SK-N-SH treated with all-trans-retinoic acid at 6 μM for 48 hours (cell line): ENCODE measurements at regions not wholly inside any gene's neighbourhood (a gene's known extent, or its start where the extent isn't known, plus 50 kb on each side); places are given as distances from the start of the nearest gene placed in this dataset.

Experiments used
- ATAC-seq: fragments of 200-7000 bp; cut with Tn5 transposase; 3 replicates; pipeline ENCODE4 v1.9.1; 2020; ENCODE audit warnings: mild to moderate bottlenecking, moderate library complexity
- ARNTL ChIP-seq: fragments of 450-650 bp; formaldehyde crosslinking; IDR thresholded peaks from 2 replicates; pipeline ENCODE4 v1.5.0; 2020; ENCODE audit warnings: low read depth, mild to moderate bottlenecking, moderate library complexity, borderline replicate concordance
- BACH2 ChIP-seq: fragments of 250-450 bp; sonication (Bioruptor Pico); IDR thresholded peaks from 2 replicates; pipeline ENCODE4 v1.9.0; 2021; ENCODE audit warnings: mild to moderate bottlenecking, borderline replicate concordance
- CREB5 ChIP-seq: fragments of 250-450 bp; sonication (Bioruptor Pico); IDR thresholded peaks from 2 replicates; pipeline ENCODE4 v1.5.1; 2020; ENCODE audit warnings: low read depth, mild to moderate bottlenecking, moderate library complexity
- CSDC2 ChIP-seq: fragments of 250-450 bp; sonication (Bioruptor Pico); IDR thresholded peaks from 2 replicates; pipeline ENCODE4 v1.5.0; 2020; ENCODE audit warnings: mild to moderate bottlenecking, moderate library complexity
- CSRNP3 ChIP-seq: fragments of 250-450 bp; sonication (Bioruptor Pico); IDR thresholded peaks from 2 replicates; pipeline ENCODE4 v1.5.1; 2021; ENCODE audit warnings: mild to moderate bottlenecking, moderate library complexity
- ESRRG ChIP-seq: fragments of 250-450 bp; sonication (Bioruptor Pico); IDR thresholded peaks from 2 replicates; pipeline ENCODE4 v1.6.1; 2021; ENCODE audit warnings: mild to moderate bottlenecking
- GLIS3 ChIP-seq: fragments of 250-450 bp; sonication (Bioruptor Pico); IDR thresholded peaks from 2 replicates; pipeline ENCODE4 v1.5.0; 2020; ENCODE audit warnings: mild to moderate bottlenecking, moderate library complexity
- ISL1 ChIP-seq: fragments of 250-450 bp; sonication (Bioruptor Pico); IDR thresholded peaks from 2 replicates; pipeline ENCODE4 v2.1.2; 2022; ENCODE audit warnings: mild to moderate bottlenecking, moderate library complexity
- OSR1 ChIP-seq: fragments of 250-450 bp; sonication (Bioruptor Pico); IDR thresholded peaks from 2 replicates; pipeline ENCODE4 v1.8.0; 2022; ENCODE audit warnings: moderate library complexity, mild to moderate bottlenecking, inconsistent platforms
- PATZ1 ChIP-seq: fragments of 250-450 bp; sonication (Bioruptor Pico); IDR thresholded peaks from 2 replicates; pipeline ENCODE4 v1.8.0; 2020; ENCODE audit warnings: mild to moderate bottlenecking, moderate library complexity, borderline replicate concordance
- PPARA ChIP-seq: fragments of 250-450 bp; sonication (Bioruptor Pico); IDR thresholded peaks from 2 replicates; pipeline ENCODE4 v1.5.0; 2020; ENCODE audit warnings: mild to moderate bottlenecking, borderline replicate concordance
- RARB ChIP-seq: fragments of 250-450 bp; sonication (Bioruptor Pico); IDR thresholded peaks from 2 replicates; pipeline ENCODE4 v1.8.0; 2021; ENCODE audit warnings: mild to moderate bottlenecking, moderate library complexity
- SNAI2 ChIP-seq: fragments of 250-450 bp; sonication (Bioruptor Pico); IDR thresholded peaks from 2 replicates; pipeline ENCODE4 v1.5.0; 2020; ENCODE audit warnings: mild to moderate bottlenecking, moderate library complexity
- TCF4 ChIP-seq: fragments of 250-450 bp; sonication (Bioruptor Pico); IDR thresholded peaks from 2 replicates; pipeline ENCODE4 v1.8.0; 2021; ENCODE audit warnings: mild to moderate bottlenecking, moderate library complexity, borderline replicate concordance
- TOX ChIP-seq: fragments of 250-450 bp; sonication (Bioruptor Pico); IDR thresholded peaks from 2 replicates; pipeline ENCODE4 v1.8.0; 2021; ENCODE audit warnings: mild to moderate bottlenecking, moderate library complexity, borderline replicate concordance
- TSHZ2 ChIP-seq: fragments of 250-450 bp; sonication (Bioruptor Pico); IDR thresholded peaks from 2 replicates; pipeline ENCODE4 v1.5.0; 2020; ENCODE audit warnings: mild to moderate bottlenecking, moderate library complexity
- ZC3H10 ChIP-seq: fragments of 250-450 bp; sonication (Bioruptor Pico); IDR thresholded peaks from 2 replicates; pipeline ENCODE4 v1.5.1; 2021; ENCODE audit warnings: mild to moderate bottlenecking, moderate library complexity
- ZFP3 ChIP-seq: fragments of 250-450 bp; sonication (Bioruptor Pico); IDR thresholded peaks from 2 replicates; pipeline ENCODE4 v1.5.0; 2020; ENCODE audit warnings: mild to moderate bottlenecking, moderate library complexity
- ZFP30 ChIP-seq: fragments of 450-650 bp; formaldehyde crosslinking; IDR thresholded peaks from 2 replicates; pipeline ENCODE4 v1.5.0; 2022; ENCODE audit warnings: mild to moderate bottlenecking, moderate library complexity
- ZNF565 ChIP-seq: fragments of 450-650 bp; formaldehyde crosslinking; conservative IDR thresholded peaks from 2 replicates; pipeline ENCODE4 v1.5.0; 2020; ENCODE audit warnings: low read depth, mild to moderate bottlenecking, moderate library complexity
- ZNF70 ChIP-seq: fragments of 450-650 bp; formaldehyde crosslinking; IDR thresholded peaks from 2 replicates; pipeline ENCODE4 v1.5.0; 2020; ENCODE audit warnings: mild to moderate bottlenecking, moderate library complexity
- ZNF8 ChIP-seq: fragments of 450-650 bp; formaldehyde crosslinking; IDR thresholded peaks from 2 replicates; pipeline ENCODE4 v1.5.0; 2020; ENCODE audit warnings: mild to moderate bottlenecking, moderate library complexity

DNA sequence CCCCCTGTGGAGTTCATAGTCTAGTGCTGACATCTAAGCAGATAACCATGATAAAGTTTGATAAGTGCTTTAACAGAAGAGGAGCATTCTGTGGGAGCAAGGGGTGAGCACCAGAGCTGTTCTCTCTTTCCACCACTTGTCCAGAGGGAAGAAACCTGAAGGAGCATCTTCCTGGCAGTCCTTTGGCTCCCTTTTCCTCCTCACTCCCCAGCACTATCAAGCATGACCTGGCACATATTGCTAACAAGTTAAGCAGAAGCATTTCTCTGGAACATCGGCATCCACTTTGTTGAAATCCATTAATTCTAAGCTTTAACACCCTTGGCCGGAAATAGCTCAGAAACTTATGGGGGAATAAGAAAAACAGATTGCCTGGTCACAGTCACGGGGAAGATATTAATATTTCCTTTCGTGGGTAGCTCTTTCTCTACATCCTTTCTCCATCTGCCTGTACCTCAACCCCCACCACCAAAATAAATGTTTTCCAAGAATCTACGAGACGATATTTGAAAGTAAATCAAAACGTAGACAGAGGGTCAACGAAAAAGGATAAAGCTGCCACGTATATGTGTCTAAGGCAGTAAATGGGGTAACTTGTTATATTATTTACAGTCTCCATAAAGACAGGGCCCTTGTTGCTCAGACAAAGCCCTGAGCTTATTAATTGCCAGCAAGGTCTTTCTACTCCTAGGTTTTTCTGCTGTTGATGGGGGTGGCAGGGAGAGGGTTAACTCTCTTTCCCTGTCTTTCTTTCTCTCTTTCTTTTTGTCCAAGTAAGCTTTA lies 351.4 kb downstream of the NUF2 start:
- ATAC-seq = no peak
- TF ChIP-seq ISL1 (CRISPR knock-in tag) (no peak), CSRNP3 (CRISPR knock-in tag) (no peak), BACH2 (CRISPR knock-in tag) (no peak), PPARA (CRISPR knock-in tag) (no peak), TCF4 (no peak), ZNF565 (no peak), PATZ1 (CRISPR knock-in tag) (no peak), ZC3H10 (CRISPR knock-in tag) (no peak), ZNF8 (CRISPR knock-in tag) (no peak), ESRRG (no peak), ARNTL (CRISPR knock-in tag) (no peak), ZFP30 (CRISPR knock-in tag) (no peak), SNAI2 (CRISPR knock-in tag) (no peak), GLIS3 (CRISPR knock-in tag) (no peak), CREB5 (no peak), ZNF70 (CRISPR knock-in tag) (no peak), CSDC2 (CRISPR knock-in tag) (no peak), OSR1 (CRISPR knock-in tag) (no peak), TOX (CRISPR knock-in tag) (no peak), RARB (no peak)

DNA sequence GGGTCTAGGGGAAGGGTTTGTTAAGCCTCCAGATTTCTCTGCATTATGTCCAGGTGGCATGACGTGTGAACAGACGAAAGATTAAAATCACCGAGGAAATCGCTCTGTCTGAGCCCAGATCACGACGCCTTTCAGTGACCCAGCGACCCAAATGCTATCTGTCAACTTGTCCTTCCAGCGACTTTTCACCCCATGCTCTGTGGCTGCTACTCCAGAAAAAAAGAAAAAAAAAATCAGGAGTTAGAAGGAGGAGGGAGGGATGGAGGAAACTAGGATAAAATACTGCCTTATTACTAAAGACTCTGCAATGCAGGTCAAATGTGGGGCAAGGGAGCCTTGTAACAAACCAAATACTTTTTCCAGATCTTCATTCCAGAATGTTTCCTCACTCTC lies 352.0 kb downstream of the NUF2 start:
- no peak for ATAC-seq
- TF ChIP-seq TOX (CRISPR knock-in tag) (no peak), ARNTL (CRISPR knock-in tag) (no peak), CREB5 (no peak), SNAI2 (CRISPR knock-in tag) (no peak), ZNF8 (CRISPR knock-in tag) (no peak), PATZ1 (CRISPR knock-in tag) (no peak), ZNF70 (CRISPR knock-in tag) (no peak), CSDC2 (CRISPR knock-in tag) (no peak), PPARA (CRISPR knock-in tag) (no peak)

- no peak for ATAC-seq
- TF ChIP-seq ZNF70 (CRISPR knock-in tag) = no peak
- no peak for TF ChIP-seq ZFP30 (CRISPR knock-in tag)
- no peak for TF ChIP-seq SNAI2 (CRISPR knock-in tag)
- no peak for TF ChIP-seq PATZ1 (CRISPR knock-in tag)
- TF ChIP-seq CREB5 = no peak
- TF ChIP-seq RARB = no peak
- TF ChIP-seq ZNF565 = no peak
- no peak for TF ChIP-seq OSR1 (CRISPR knock-in tag)
- TF ChIP-seq ZNF8 (CRISPR knock-in tag) = no peak
- TF ChIP-seq TOX (CRISPR knock-in tag) = no peak
- TF ChIP-seq ZFP3 = no peak
- TF ChIP-seq TSHZ2 (CRISPR knock-in tag) = no peak
- no peak for TF ChIP-seq PPARA (CRISPR knock-in tag)
- TF ChIP-seq, all 23 proteins: peak for 0
Measured at GRCh38 chr1:163674236-163674635, 352.5 kb downstream of the NUF2 start.
